OCI-LY7 (cell line): ENCODE measurements at regions not wholly inside any gene's neighbourhood (a gene's known extent, or its start where the extent isn't known, plus 50 kb on each side); places are given as distances from the start of the nearest gene placed in this dataset.

Experiments
- BruUV-seq: library from RNA; stranded (reverse); fragments of 400-500 nt; replicated peaks from 2 replicates; lab custom pipeline; 2021; lab: Mats Ljungman, UMichigan
- CTCF ChIA-PET: fragments of 300-600 bp; sonication (Branson Sonifier 250); formaldehyde crosslinking; loops from one replicate; lab custom pipeline; 2022; ENCODE audit warnings: antibody characterized with exemption; ENCODE audit not compliant: unreplicated experiment; lab: Charles Lee
- POLR2A ChIA-PET: fragments of 300-600 bp; sonication (Branson Sonifier 250); formaldehyde crosslinking; loops from one replicate; lab custom pipeline; 2022; ENCODE audit warnings: antibody characterized with exemption; lab: Charles Lee
- DNase-seq: peaks from one replicate; pipeline ENCODE4 v3.0.0-alpha.2; 2015; ENCODE audit warnings: low spot score
- H2AFZ ChIP-seq: fragments of 200-600 bp; sonication (generic), shearing (Covaris generic); 2 replicates; pipeline ENCODE4 v1.6.1; 2014; ENCODE audit warnings: mild to moderate bottlenecking, antibody characterized with exemption, low read length, moderate library complexity
- H3K27ac ChIP-seq: fragments of 200-600 bp; sonication (generic); 2 replicates; pipeline ENCODE4 v1.5.1; 2014; ENCODE audit warnings: mixed run types, low read depth, mild to moderate bottlenecking, moderate library complexity, low read length, inconsistent platforms; ENCODE audit not compliant: poor library complexity, severe bottlenecking
- H3K36me3 ChIP-seq: fragments of 200-600 bp; sonication (generic); 2 replicates; pipeline ENCODE4 v1.6.1; 2014; ENCODE audit warnings: mild to moderate bottlenecking, antibody characterized with exemption, low read length, moderate library complexity, mixed read lengths; ENCODE audit not compliant: insufficient read depth
- H3K4me1 ChIP-seq: fragments of 200-600 bp; sonication (generic); 2 replicates; pipeline ENCODE4 v1.5.1; 2014; ENCODE audit warnings: mild to moderate bottlenecking, low read length; ENCODE audit not compliant: insufficient read depth, poor library complexity, severe bottlenecking
- H3K4me2 ChIP-seq: fragments of 200-600 bp; sonication (generic); 2 replicates; pipeline ENCODE4 v1.6.1; 2014; ENCODE audit warnings: mild to moderate bottlenecking, low read length
- H3K4me3 ChIP-seq: fragments of 200-600 bp; sonication (generic); 2 replicates; pipeline ENCODE4 v1.5.1; 2014; ENCODE audit warnings: mild to moderate bottlenecking, low read depth, low read length; ENCODE audit not compliant: poor library complexity, severe bottlenecking
- H3K79me2 ChIP-seq: fragments of 200-600 bp; sonication (generic); 2 replicates; pipeline ENCODE4 v1.6.1; 2016; ENCODE audit warnings: low read depth, mild to moderate bottlenecking, low read length, moderate library complexity, mixed read lengths; ENCODE audit not compliant: insufficient read depth
- H3K9me2 ChIP-seq: fragments of 200-600 bp; sonication (generic); 2 replicates; pipeline ENCODE4 v1.6.1; 2016; ENCODE audit warnings: mild to moderate bottlenecking, low read length, mixed read lengths; ENCODE audit not compliant: insufficient read depth
- H3K9me3 ChIP-seq: fragments of 200-600 bp; sonication (generic); 2 replicates; pipeline ENCODE4 v1.6.1; 2014; ENCODE audit warnings: mild to moderate bottlenecking, mixed run types, low read length, mixed read lengths
- H4K20me1 ChIP-seq: fragments of 200-600 bp; sonication (generic); 2 replicates; pipeline ENCODE4 v1.6.1; 2014; ENCODE audit warnings: mild to moderate bottlenecking, antibody characterized with exemption, low read length, moderate library complexity, mixed read lengths; ENCODE audit not compliant: insufficient read depth
- EZH2phosphoT487 ChIP-seq: fragments of 200-600 bp; sonication (generic); IDR thresholded peaks from 2 replicates; pipeline ENCODE4 v1.6.1; 2018; ENCODE audit warnings: low read depth, borderline replicate concordance, mild to moderate bottlenecking, mixed run types, antibody characterized with exemption, low read length, moderate library complexity, mixed read lengths
- intact Hi-C: fragments of 100-400 bp; cut with micrococcal nuclease; formaldehyde crosslinking; loops from one replicate; pipeline ENCODE4 v1.10.0; 2022; ENCODE audit not compliant: unreplicated experiment
- TF ChIP-seq, protein P1 (sequence below): fragments of 200-600 bp; sonication (generic); conservative IDR thresholded peaks from 2 replicates; pipeline ENCODE4 v1.5.1; 2014; ENCODE audit warnings: mild to moderate bottlenecking, antibody characterized with exemption, low read length, moderate library complexity, mixed read lengths

DNA sequence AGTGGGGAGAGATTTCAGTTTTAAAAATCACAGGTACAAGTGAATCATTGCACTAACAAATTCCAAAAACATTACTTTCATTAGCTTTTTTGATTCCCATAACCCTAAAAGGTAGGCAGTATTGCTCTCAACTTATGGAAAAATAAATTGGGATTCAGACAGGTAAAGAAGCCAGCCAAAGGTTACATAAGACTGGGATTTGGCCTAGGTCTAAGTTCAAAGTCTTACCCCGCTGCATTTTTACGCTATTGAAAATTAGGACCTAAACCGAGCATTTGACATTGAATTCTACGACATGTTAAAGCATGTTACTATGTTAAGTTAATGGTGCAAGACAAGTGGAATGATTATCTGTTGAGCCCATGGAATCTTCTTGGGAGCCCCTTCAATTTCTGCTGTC is 89.6 kb downstream of the ENC1 start:
- TF ChIP-seq, protein P1, sequence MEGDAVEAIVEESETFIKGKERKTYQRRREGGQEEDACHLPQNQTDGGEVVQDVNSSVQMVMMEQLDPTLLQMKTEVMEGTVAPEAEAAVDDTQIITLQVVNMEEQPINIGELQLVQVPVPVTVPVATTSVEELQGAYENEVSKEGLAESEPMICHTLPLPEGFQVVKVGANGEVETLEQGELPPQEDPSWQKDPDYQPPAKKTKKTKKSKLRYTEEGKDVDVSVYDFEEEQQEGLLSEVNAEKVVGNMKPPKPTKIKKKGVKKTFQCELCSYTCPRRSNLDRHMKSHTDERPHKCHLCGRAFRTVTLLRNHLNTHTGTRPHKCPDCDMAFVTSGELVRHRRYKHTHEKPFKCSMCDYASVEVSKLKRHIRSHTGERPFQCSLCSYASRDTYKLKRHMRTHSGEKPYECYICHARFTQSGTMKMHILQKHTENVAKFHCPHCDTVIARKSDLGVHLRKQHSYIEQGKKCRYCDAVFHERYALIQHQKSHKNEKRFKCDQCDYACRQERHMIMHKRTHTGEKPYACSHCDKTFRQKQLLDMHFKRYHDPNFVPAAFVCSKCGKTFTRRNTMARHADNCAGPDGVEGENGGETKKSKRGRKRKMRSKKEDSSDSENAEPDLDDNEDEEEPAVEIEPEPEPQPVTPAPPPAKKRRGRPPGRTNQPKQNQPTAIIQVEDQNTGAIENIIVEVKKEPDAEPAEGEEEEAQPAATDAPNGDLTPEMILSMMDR: no peak
- TF ChIP-seq EZH2phosphoT487: no peak
- intact Hi-C loops: no loop called here
- no peak overlapping the region for H3K27ac ChIP-seq
- no peaks in the 10 kb centered on the region for H3K36me3 ChIP-seq
- H3K79me2 ChIP-seq: no peaks in the 10 kb centered on the region
- H2AFZ ChIP-seq: no peak overlapping the region
- no TSS peak for BruUV-seq
- no peaks in the 10 kb centered on the region for H3K9me2 ChIP-seq
- H3K4me3 ChIP-seq: no peak overlapping the region
- ChIA-PET CTCF (no interaction called here), POLR2A (no interaction called here)
- no peaks in the 10 kb centered on the region for H3K9me3 ChIP-seq
- H4K20me1 ChIP-seq: no peaks in the 10 kb centered on the region
- H3K4me2 ChIP-seq: no peak overlapping the region
- no peaks in the 10 kb centered on the region for H3K4me1 ChIP-seq
- no peak for DNase-seq

DNA sequence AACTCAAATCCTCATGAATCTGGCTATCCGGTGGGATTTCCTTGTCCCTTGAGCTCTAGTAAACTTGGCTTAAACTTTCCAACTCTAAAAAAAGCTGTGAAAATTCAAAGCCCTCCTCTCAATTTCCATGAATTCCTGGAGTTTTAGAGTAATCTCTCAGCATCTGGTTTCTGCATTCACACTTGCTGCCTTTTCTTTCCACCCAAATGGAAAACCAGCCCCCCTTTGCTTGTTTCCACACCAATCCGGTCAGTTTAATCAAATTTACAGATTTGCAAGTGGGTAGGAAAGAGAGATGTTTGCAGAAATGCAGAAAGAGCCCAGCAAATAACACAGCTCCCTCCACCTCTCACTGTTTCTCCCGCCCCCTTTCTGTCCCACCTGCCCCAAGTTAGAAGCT is 91.1 kb downstream of the ENC1 start:
- intact Hi-C loops: no loop called here
- BruUV-seq: no TSS peak
- CTCF ChIA-PET: no interaction called here
- no peaks in the 10 kb centered on the region for H3K4me1 ChIP-seq
- H3K4me3 ChIP-seq: no peak overlapping the region
- no peaks in the 10 kb centered on the region for H3K79me2 ChIP-seq
- no peaks in the 10 kb centered on the region for H4K20me1 ChIP-seq
- H2AFZ ChIP-seq: no peak overlapping the region
- no peak for TF ChIP-seq EZH2phosphoT487
- TF ChIP-seq, protein P1: no peak
- no peaks in the 10 kb centered on the region for H3K9me2 ChIP-seq
- no peaks in the 10 kb centered on the region for H3K36me3 ChIP-seq
- H3K9me3 ChIP-seq: no peaks in the 10 kb centered on the region
- no peak overlapping the region for H3K27ac ChIP-seq
- no peak overlapping the region for H3K4me2 ChIP-seq
- POLR2A ChIA-PET: no interaction called here
- no peak for DNase-seq

DNA sequence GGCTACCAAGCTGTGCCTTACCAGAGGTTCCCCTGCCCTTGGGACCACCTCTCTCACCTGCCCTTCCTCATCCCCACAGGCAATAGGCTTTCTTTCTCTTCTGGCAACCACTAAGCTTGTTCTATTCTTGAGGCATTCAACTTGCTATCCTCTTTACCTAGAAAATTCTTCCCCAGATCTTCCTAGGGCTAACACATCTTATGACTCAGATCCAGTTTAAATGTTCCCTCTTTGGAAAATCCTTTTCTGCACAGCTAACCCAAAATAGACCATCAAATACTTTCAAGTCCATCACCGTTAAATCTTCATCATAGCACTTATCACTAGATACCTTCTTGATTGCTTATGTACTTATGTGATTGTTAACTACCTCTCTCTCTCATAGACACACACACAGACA is 93.7 kb downstream of the ENC1 start:
- DNase-seq: no peak
- Histone ChIP-seq H2AFZ (no peak overlapping the region), H3K4me1 (no peaks in the 10 kb centered on the region), H3K27ac (no peak overlapping the region), H3K9me3 (no peaks in the 10 kb centered on the region), H3K9me2 (no peaks in the 10 kb centered on the region), H3K4me3 (no peak overlapping the region), H3K4me2 (no peak overlapping the region), H3K36me3 (no peaks in the 10 kb centered on the region), H4K20me1 (no peaks in the 10 kb centered on the region), H3K79me2 (no peaks in the 10 kb centered on the region)
- ChIA-PET CTCF (no interaction called here), POLR2A (no interaction called here)
- TF ChIP-seq, protein P1: no peak
- TF ChIP-seq EZH2phosphoT487: no peak
- BruUV-seq: no TSS peak
- intact Hi-C loops: no loop called here
